ENCODE measurements at regions not wholly inside any gene's neighbourhood (a gene's known extent, or its start where the extent isn't known, plus 50 kb on each side); places are given as distances from the start of the nearest gene placed in this dataset.

DNA sequence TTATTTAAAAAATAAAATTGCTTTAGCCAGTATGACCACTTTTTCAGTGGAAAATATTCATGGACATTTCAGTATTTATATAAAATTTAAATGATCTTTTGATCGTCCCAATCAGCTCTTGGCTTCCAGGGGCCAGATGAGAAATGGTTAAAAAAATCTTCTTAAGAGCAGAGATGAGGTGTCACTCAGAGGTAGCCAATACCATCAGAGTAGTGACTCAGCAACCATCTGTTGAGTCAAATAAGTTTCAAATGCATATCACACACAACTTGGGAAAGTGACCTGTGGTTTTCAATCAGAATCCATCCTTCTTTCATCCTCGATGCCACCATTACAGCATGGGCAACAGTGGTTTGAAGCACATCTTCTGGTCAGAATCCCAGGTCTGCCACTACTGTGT is 958.8 kb upstream of the NR2F2 start:
- TF ChIP-seq HNRNPH1 (optimal IDR thresholded peaks at IDR 0.05; ENCODE audit: low read depth, low read length) (no peak), TCF7L2 (IDR thresholded peaks at IDR 0.05; ENCODE audit: low read depth, low read length) (no peak), SNAPC5 (CRISPR knock-in tag; IDR thresholded peaks at IDR 0.05; ENCODE audit: borderline replicate concordance) (no peak), ZNF605 (CRISPR knock-in tag; IDR thresholded peaks at IDR 0.05) (no peak), MAFK (conservative IDR thresholded peaks at IDR 0.05 in 1 of 2, IDR thresholded peaks at IDR 0.05 in 1 of 2; ENCODE audit: low read length in 2 of 2) (no peak), ZNF274 (CRISPR knock-in tag; IDR thresholded peaks at IDR 0.05) (no peak), POLR2AphosphoS5 (IDR thresholded peaks at IDR 0.05; ENCODE audit: low read depth, low read length) (no peak), HNRNPLL (IDR thresholded peaks at IDR 0.05; ENCODE audit: low read depth, low read length, poor library complexity, severe bottlenecking) (no peak), CTCF (CRISPR knock-in tag; IDR thresholded peaks at IDR 0.05) (no peak), ZFP36L2 (CRISPR knock-in tag; IDR thresholded peaks at IDR 0.05) (no peak), CREB1 (IDR thresholded peaks at IDR 0.05) (no peak), CREB1 (CRISPR knock-in tag; IDR thresholded peaks at IDR 0.05) (no peak), ZFX (CRISPR knock-in tag; IDR thresholded peaks at IDR 0.05; ENCODE audit: low read depth) (no peak)
- TF ChIP-seq, protein P1, sequence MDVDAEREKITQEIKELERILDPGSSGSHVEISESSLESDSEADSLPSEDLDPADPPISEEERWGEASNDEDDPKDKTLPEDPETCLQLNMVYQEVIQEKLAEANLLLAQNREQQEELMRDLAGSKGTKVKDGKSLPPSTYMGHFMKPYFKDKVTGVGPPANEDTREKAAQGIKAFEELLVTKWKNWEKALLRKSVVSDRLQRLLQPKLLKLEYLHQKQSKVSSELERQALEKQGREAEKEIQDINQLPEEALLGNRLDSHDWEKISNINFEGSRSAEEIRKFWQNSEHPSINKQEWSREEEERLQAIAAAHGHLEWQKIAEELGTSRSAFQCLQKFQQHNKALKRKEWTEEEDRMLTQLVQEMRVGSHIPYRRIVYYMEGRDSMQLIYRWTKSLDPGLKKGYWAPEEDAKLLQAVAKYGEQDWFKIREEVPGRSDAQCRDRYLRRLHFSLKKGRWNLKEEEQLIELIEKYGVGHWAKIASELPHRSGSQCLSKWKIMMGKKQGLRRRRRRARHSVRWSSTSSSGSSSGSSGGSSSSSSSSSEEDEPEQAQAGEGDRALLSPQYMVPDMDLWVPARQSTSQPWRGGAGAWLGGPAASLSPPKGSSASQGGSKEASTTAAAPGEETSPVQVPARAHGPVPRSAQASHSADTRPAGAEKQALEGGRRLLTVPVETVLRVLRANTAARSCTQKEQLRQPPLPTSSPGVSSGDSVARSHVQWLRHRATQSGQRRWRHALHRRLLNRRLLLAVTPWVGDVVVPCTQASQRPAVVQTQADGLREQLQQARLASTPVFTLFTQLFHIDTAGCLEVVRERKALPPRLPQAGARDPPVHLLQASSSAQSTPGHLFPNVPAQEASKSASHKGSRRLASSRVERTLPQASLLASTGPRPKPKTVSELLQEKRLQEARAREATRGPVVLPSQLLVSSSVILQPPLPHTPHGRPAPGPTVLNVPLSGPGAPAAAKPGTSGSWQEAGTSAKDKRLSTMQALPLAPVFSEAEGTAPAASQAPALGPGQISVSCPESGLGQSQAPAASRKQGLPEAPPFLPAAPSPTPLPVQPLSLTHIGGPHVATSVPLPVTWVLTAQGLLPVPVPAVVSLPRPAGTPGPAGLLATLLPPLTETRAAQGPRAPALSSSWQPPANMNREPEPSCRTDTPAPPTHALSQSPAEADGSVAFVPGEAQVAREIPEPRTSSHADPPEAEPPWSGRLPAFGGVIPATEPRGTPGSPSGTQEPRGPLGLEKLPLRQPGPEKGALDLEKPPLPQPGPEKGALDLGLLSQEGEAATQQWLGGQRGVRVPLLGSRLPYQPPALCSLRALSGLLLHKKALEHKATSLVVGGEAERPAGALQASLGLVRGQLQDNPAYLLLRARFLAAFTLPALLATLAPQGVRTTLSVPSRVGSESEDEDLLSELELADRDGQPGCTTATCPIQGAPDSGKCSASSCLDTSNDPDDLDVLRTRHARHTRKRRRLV (CRISPR knock-in tag; IDR thresholded peaks at IDR 0.05): no peak
